ENCODE measurements at regions not wholly inside any gene's neighbourhood (a gene's known extent, or its start where the extent isn't known, plus 50 kb on each side); places are given as distances from the start of the nearest gene placed in this dataset.

GRCh38 chr9:72464857-72465592 is 56.4 kb upstream of the TMC1 start:
- Mint-ChIP-seq H3K36me3 (ENCODE audit: low read depth, unreplicated experiment) (no peaks in the 10 kb centered on the region), H3K27ac (ENCODE audit: unreplicated experiment) (no peak overlapping the region), H3K4me1 (ENCODE audit: low read depth, unreplicated experiment) (peaks cover 23% of the 10 kb centered on the region), H3K4me3 (ENCODE audit: unreplicated experiment) (no peak overlapping the region), H3K27me3 (ENCODE audit: low read depth, unreplicated experiment) (no peaks in the 10 kb centered on the region), H3K9me3 (ENCODE audit: unreplicated experiment) (no peaks in the 10 kb centered on the region)
- Histone ChIP-seq H3K36me3 (ENCODE audit: insufficient read depth, low read length) (no peaks in the 10 kb centered on the region), H4K20me1 (ENCODE audit: insufficient read depth, low read length) (no peaks in the 10 kb centered on the region), H3K9me3 (ENCODE audit: insufficient read depth, low read depth, low read length) (no peaks in the 10 kb centered on the region), H3K27ac (ENCODE audit: low read depth, low read length) (no peak overlapping the region), H3K27me3 (ENCODE audit: insufficient read depth, low read length) (no peaks in the 10 kb centered on the region), H3K4me1 (ENCODE audit: insufficient read depth, low read length) (no peaks in the 10 kb centered on the region), H3K79me2 (ENCODE audit: insufficient read depth, low read length) (no peaks in the 10 kb centered on the region), H2AFZ (ENCODE audit: low read depth, low read length) (no peak overlapping the region), H3K9ac (ENCODE audit: low read length) (no peak overlapping the region), H3K4me3 (ENCODE audit: insufficient read depth, low read depth, low read length) (no peak overlapping the region), H3K4me2 (ENCODE audit: low read length) (no peak overlapping the region)
- no peak for DNase-seq (ENCODE audit: low read depth)
- FAIRE-seq, result peak; percentile 13
- TF ChIP-seq EZH2 (IDR thresholded peaks at IDR 0.05; ENCODE audit: insufficient read depth, low read length), result no peak
- TF ChIP-seq CTCF (IDR thresholded peaks at IDR 0.05; ENCODE audit: insufficient read depth, low read depth, low read length), result no peak

DNA sequence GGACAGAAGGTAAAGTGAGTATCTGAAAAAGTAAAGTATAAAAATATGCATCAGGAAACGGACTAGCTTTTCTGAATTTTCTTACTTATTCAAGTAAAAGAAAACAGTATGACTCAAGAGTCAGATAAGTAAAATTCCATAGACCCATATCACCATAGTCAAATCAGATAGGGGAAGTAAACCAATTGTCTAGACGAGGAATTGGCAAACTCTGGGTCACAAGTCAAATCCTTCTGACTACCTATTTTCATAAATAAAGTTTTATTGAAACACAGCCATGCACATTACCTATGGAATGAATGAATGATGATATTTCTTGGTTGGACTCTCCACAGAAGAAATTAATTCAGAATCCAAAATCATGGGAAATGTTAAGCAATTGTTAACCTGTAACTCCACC is 59.1 kb upstream of the TMC1 start:
- Histone ChIP-seq H3K9me3 (ENCODE audit: insufficient read depth, low read depth, low read length) (no peaks in the 10 kb centered on the region), H3K79me2 (ENCODE audit: insufficient read depth, low read length) (no peaks in the 10 kb centered on the region), H4K20me1 (ENCODE audit: insufficient read depth, low read length) (no peaks in the 10 kb centered on the region), H3K36me3 (ENCODE audit: insufficient read depth, low read length) (no peaks in the 10 kb centered on the region), H3K4me1 (ENCODE audit: insufficient read depth, low read length) (no peaks in the 10 kb centered on the region), H3K27me3 (ENCODE audit: insufficient read depth, low read length) (no peaks in the 10 kb centered on the region), H3K27ac (ENCODE audit: low read depth, low read length) (peak overlapping the region; percentile 20), H3K4me3 (ENCODE audit: insufficient read depth, low read depth, low read length) (no peak overlapping the region), H2AFZ (ENCODE audit: low read depth, low read length) (no peak overlapping the region), H3K4me2 (ENCODE audit: low read length) (peak overlapping the region; percentile 18), H3K9ac (ENCODE audit: low read length) (no peak overlapping the region)
- Mint-ChIP-seq H3K9me3 (ENCODE audit: unreplicated experiment) (no peaks in the 10 kb centered on the region), H3K27ac (ENCODE audit: unreplicated experiment) (peak overlapping the region; percentile 75), H3K27me3 (ENCODE audit: low read depth, unreplicated experiment) (no peaks in the 10 kb centered on the region), H3K4me3 (ENCODE audit: unreplicated experiment) (no peak overlapping the region), H3K36me3 (ENCODE audit: low read depth, unreplicated experiment) (no peaks in the 10 kb centered on the region), H3K4me1 (ENCODE audit: low read depth, unreplicated experiment) (peaks cover 14% of the 10 kb centered on the region)
- TF ChIP-seq EZH2 (IDR thresholded peaks at IDR 0.05; ENCODE audit: insufficient read depth, low read length), result no peak
- no peak for TF ChIP-seq CTCF (IDR thresholded peaks at IDR 0.05; ENCODE audit: insufficient read depth, low read depth, low read length)
- DNase-seq (ENCODE audit: low read depth) (peak; percentile 89), FAIRE-seq (peak; percentile 47)

All from astrocyte (in vitro differentiated cells and primary cell).